ENCODE measurements at regions not wholly inside any gene's neighbourhood (a gene's known extent, or its start where the extent isn't known, plus 50 kb on each side); places are given as distances from the start of the nearest gene placed in this dataset.
"Not testable (repeated sequence)": the region's sequence is repeated elsewhere in the genome, so short reads cannot be mapped to it uniquely, and the experiment has no call there.

- no peak for DNase-seq
Measured at GRCh38 chr1:105459759-105460158, 1596.7 kb upstream of the PRMT6 start.

GRCh38 chr1:105462308-105462707, 1594.2 kb upstream of the PRMT6 start:
- no peak for DNase-seq

- no peak for DNase-seq
Measured at GRCh38 chr1:105467549-105467948, 1588.9 kb upstream of the PRMT6 start.

- not testable (repeated sequence) for DNase-seq
Measured at GRCh38 chr1:105470541-105470940, 1585.9 kb upstream of the PRMT6 start.

GRCh38 chr1:105483436-105483835, 1573.0 kb upstream of the PRMT6 start:
- DNase-seq: no peak

- no peak for DNase-seq
Measured at GRCh38 chr1:105485207-105485606, 1571.3 kb upstream of the PRMT6 start.

GRCh38 chr1:105492921-105493320, 1563.6 kb upstream of the PRMT6 start:
- DNase-seq: no peak

GRCh38 chr1:105516068-105516467, 1540.4 kb upstream of the PRMT6 start:
- no peak for DNase-seq

- DNase-seq: no peak
Measured at GRCh38 chr1:105533996-105534395, 1522.5 kb upstream of the PRMT6 start.

- DNase-seq: no peak
Measured at GRCh38 chr1:105544475-105544874, 1512.0 kb upstream of the PRMT6 start.

GRCh38 chr1:105556266-105556665, 1500.2 kb upstream of the PRMT6 start:
- no peak for DNase-seq

GRCh38 chr1:105558023-105558422, 1498.5 kb upstream of the PRMT6 start:
- DNase-seq: no peak

- no peak for DNase-seq
Measured at GRCh38 chr1:105565006-105565405, 1491.5 kb upstream of the PRMT6 start.

- no peak for DNase-seq
Measured at GRCh38 chr1:105585791-105586190, 1470.7 kb upstream of the PRMT6 start.

- no peak for DNase-seq
Measured at GRCh38 chr1:105591681-105592080, 1464.8 kb upstream of the PRMT6 start.

- no peak for DNase-seq
Measured at GRCh38 chr1:105608713-105609112, 1447.8 kb upstream of the PRMT6 start.

GRCh38 chr1:105626276-105626987, 1430.0 kb upstream of the PRMT6 start:
- no peak for DNase-seq

GRCh38 chr1:105631153-105631744, 1425.2 kb upstream of the PRMT6 start:
- not testable (repeated sequence) for DNase-seq

GRCh38 chr1:105632342-105633196, 1423.9 kb upstream of the PRMT6 start:
- no peak for DNase-seq

- DNase-seq: no peak
Measured at GRCh38 chr1:105636052-105636451, 1420.4 kb upstream of the PRMT6 start.

GRCh38 chr1:105641407-105641806, 1415.1 kb upstream of the PRMT6 start:
- DNase-seq: no peak

- DNase-seq: no peak
Measured at GRCh38 chr1:105652109-105652508, 1404.4 kb upstream of the PRMT6 start.

GRCh38 chr1:105655032-105655431, 1401.4 kb upstream of the PRMT6 start:
- DNase-seq: no peak

- DNase-seq: no peak
Measured at GRCh38 chr1:105664495-105664894, 1392.0 kb upstream of the PRMT6 start.
